WTC11 (cell line): ENCODE measurements at regions not wholly inside any gene's neighbourhood (a gene's known extent, or its start where the extent isn't known, plus 50 kb on each side); places are given as distances from the start of the nearest gene placed in this dataset.

Experiments used
- ATAC-seq: fragments of 200-7000 bp; cut with Tn5 transposase; 2 replicates; pipeline ENCODE4 v1.10.0; 2021; ENCODE audit warnings: mild to moderate bottlenecking, moderate library complexity
- CTCF ChIA-PET: fragments of 300-600 bp; sonication (Branson Sonifier 250); formaldehyde crosslinking; loops from one replicate; lab custom pipeline; 2021; ENCODE audit warnings: antibody characterized with exemption; lab: Charles Lee
- POLR2A ChIA-PET: fragments of 350-600 bp; sonication (Branson Sonifier 250); formaldehyde crosslinking; loops from one replicate; lab custom pipeline; 2021; ENCODE audit warnings: antibody characterized with exemption; lab: Charles Lee
- DNase-seq: peaks from one replicate; pipeline ENCODE4 v3.0.0; 2021; ENCODE audit warnings: low spot score
- H3K27ac Mint-ChIP-seq: 2 replicates; pipeline ENCODE4 v1.8.0; 2021; ENCODE audit warnings: mixed read lengths
- H3K27me3 Mint-ChIP-seq: 2 replicates; pipeline ENCODE4 v1.8.0; 2021; ENCODE audit warnings: low read depth, mild to moderate bottlenecking, moderate library complexity, mixed read lengths
- H3K36me3 Mint-ChIP-seq: 2 replicates; pipeline ENCODE4 v1.8.0; 2021; ENCODE audit warnings: mixed read lengths
- H3K4me1 Mint-ChIP-seq: 2 replicates; pipeline ENCODE4 v1.8.0; 2022; ENCODE audit warnings: mixed read lengths
- H3K4me3 Mint-ChIP-seq: 2 replicates; pipeline ENCODE4 v1.8.0; 2021; ENCODE audit warnings: mild to moderate bottlenecking, moderate library complexity, mixed read lengths
- H3K9me3 Mint-ChIP-seq: 2 replicates; pipeline ENCODE4 v1.8.0; 2021; ENCODE audit warnings: mixed read lengths
- ARID4B ChIP-seq: sonication (generic); formaldehyde crosslinking; IDR thresholded peaks from 2 replicates; pipeline ENCODE4 v1.8.0; 2023; ENCODE audit warnings: missing genetic modification reagents, mild to moderate bottlenecking, borderline replicate concordance
- CREM ChIP-seq: sonication (generic); formaldehyde crosslinking; IDR thresholded peaks from 2 replicates; pipeline ENCODE4 v1.8.1; 2022; ENCODE audit warnings: mild to moderate bottlenecking, missing genetic modification reagents, moderate library complexity
- ERG ChIP-seq: fragments of 250-450 bp; sonication (Bioruptor Pico); IDR thresholded peaks from 2 replicates; pipeline ENCODE4 v1.8.0; 2021; ENCODE audit warnings: mild to moderate bottlenecking
- FOXK1 ChIP-seq: sonication (generic); formaldehyde crosslinking; IDR thresholded peaks from 2 replicates; pipeline ENCODE4 v1.8.0; 2022; ENCODE audit warnings: mild to moderate bottlenecking, moderate library complexity, missing genetic modification reagents
- FOXP4 ChIP-seq: sonication (generic); formaldehyde crosslinking; IDR thresholded peaks from 2 replicates; pipeline ENCODE4 v1.8.0; 2022; ENCODE audit warnings: mild to moderate bottlenecking, missing genetic modification reagents
- RELA ChIP-seq: sonication (generic); formaldehyde crosslinking; IDR thresholded peaks from 2 replicates; pipeline ENCODE4 v1.8.1; 2022; ENCODE audit warnings: missing genetic modification reagents, mild to moderate bottlenecking, borderline replicate concordance
- SMAD4 ChIP-seq: sonication (generic); formaldehyde crosslinking; IDR thresholded peaks from 2 replicates; pipeline ENCODE4 v1.8.0; 2022; ENCODE audit warnings: mild to moderate bottlenecking, missing genetic modification reagents
- STAT6 ChIP-seq: sonication (generic); formaldehyde crosslinking; conservative IDR thresholded peaks from 2 replicates; pipeline ENCODE4 v1.8.1; 2023; ENCODE audit warnings: mild to moderate bottlenecking, low read depth, missing genetic modification reagents, moderate library complexity
- TCF7 ChIP-seq: sonication (generic); formaldehyde crosslinking; IDR thresholded peaks from 2 replicates; pipeline ENCODE4 v1.8.0; 2022; ENCODE audit warnings: mild to moderate bottlenecking, low read depth, missing genetic modification reagents, moderate library complexity
- TP53 ChIP-seq: sonication (generic); formaldehyde crosslinking; IDR thresholded peaks from 2 replicates; pipeline ENCODE4 v1.8.1; 2023; ENCODE audit warnings: mild to moderate bottlenecking, missing genetic modification reagents
- ZBTB21 ChIP-seq: sonication (generic); formaldehyde crosslinking; IDR thresholded peaks from 2 replicates; pipeline ENCODE4 v1.8.1; 2023; ENCODE audit warnings: mild to moderate bottlenecking, missing genetic modification reagents, borderline replicate concordance
- ZBTB43 ChIP-seq: sonication (generic); formaldehyde crosslinking; IDR thresholded peaks from 2 replicates; pipeline ENCODE4 v1.8.1; 2023; ENCODE audit warnings: mild to moderate bottlenecking, missing genetic modification reagents
- ZNF138 ChIP-seq: sonication (generic); formaldehyde crosslinking; conservative IDR thresholded peaks from 2 replicates; pipeline ENCODE4 v1.8.1; 2022; ENCODE audit warnings: mild to moderate bottlenecking, moderate library complexity, missing genetic modification reagents
- ZNF219 ChIP-seq: sonication (generic); formaldehyde crosslinking; IDR thresholded peaks from 2 replicates; pipeline ENCODE4 v1.8.0; 2023; ENCODE audit warnings: missing genetic modification reagents, mild to moderate bottlenecking, borderline replicate concordance
- ZNF263 ChIP-seq: sonication (generic); formaldehyde crosslinking; IDR thresholded peaks from 2 replicates; pipeline ENCODE4 v1.8.1; 2022; ENCODE audit warnings: low read depth, mild to moderate bottlenecking, moderate library complexity, missing genetic modification reagents

GRCh38 chr12:107843351-107844311, 69.1 kb downstream of the ASCL4 start:
- Mint-ChIP-seq H3K27ac (no peak overlapping the region), H3K36me3 (no peaks in the 10 kb centered on the region), H3K4me1 (peaks cover 3% of the 10 kb centered on the region; the same call in 1 of the 2 replicates), H3K27me3 (peaks cover 82% of the 10 kb centered on the region), H3K4me3 (peak overlapping the region; percentile 82), H3K9me3 (peaks cover 4% of the 10 kb centered on the region)
- CTCF ChIA-PET = interaction anchor here (0.6 to 2.4 kb wide), 12 partner anchors 9 to 195 kb away, joined by 3 to 10 read pairs (median 6); partner anchors contain the start of gene ASCL4
- TF ChIP-seq FOXP4 (CRISPR knock-in tag) (no peak), ZBTB21 (CRISPR knock-in tag) (no peak), ARID4B (CRISPR knock-in tag) (0 out of 2 replicates have a peak, but pooled peaks have one; percentile 18)
- ATAC-seq (peak; percentile 60), DNase-seq (peak; percentile 50)
- POLR2A ChIA-PET = interaction anchor here (0.6 to 1.5 kb wide), 2 partner anchors 209 to 1254 kb away, joined by 3 to 6 read pairs; partner anchors contain the start of gene UNG

- ATAC-seq (peak; percentile 71), DNase-seq (peak; percentile 68)
- H3K9me3 Mint-ChIP-seq = peaks cover 12% of the 10 kb centered on the region
- ChIA-PET CTCF (interaction anchor here (1.0 to 2.4 kb wide), 9 partner anchors 9 to 173 kb away, joined by 3 to 10 read pairs (median 4); partner anchors contain the start of gene ASCL4), POLR2A (interaction anchor here (1.5 kb wide), 1 partner anchor 209 kb away, joined by 3 read pairs; no protein-coding TSS in a partner anchor)
- peak overlapping the region; percentile 82 for H3K4me3 Mint-ChIP-seq
- H3K4me1 Mint-ChIP-seq = peaks cover 3% of the 10 kb centered on the region; the same call in 1 of the 2 replicates
- H3K36me3 Mint-ChIP-seq = peaks cover 4% of the 10 kb centered on the region; the same call in 1 of the 2 replicates
- H3K27ac Mint-ChIP-seq = no peak overlapping the region
- peaks cover 89% of the 10 kb centered on the region for H3K27me3 Mint-ChIP-seq
- TF ChIP-seq TCF7 (no peak), FOXP4 (CRISPR knock-in tag) (0 out of 2 replicates have a peak, but pooled peaks have one; percentile 52), RELA (peak; percentile 75; the same call in 1 of the 2 replicates), ZNF138 (CRISPR knock-in tag) (no peak), ERG (CRISPR knock-in tag) (no peak), ZNF219 (CRISPR knock-in tag) (no peak), TP53 (no peak), SMAD4 (CRISPR knock-in tag) (no peak), FOXK1 (CRISPR knock-in tag) (peak; percentile 52; the same call in 1 of the 2 replicates), STAT6 (no peak), ZNF263 (CRISPR knock-in tag) (no peak), ZBTB43 (CRISPR knock-in tag) (no peak), CREM (CRISPR knock-in tag) (no peak)
Measured at GRCh38 chr12:107844312-107844921, 69.9 kb downstream of the ASCL4 start.
